MM.1S (cell line): ENCODE measurements at regions not wholly inside any gene's neighbourhood (a gene's known extent, or its start where the extent isn't known, plus 50 kb on each side); places are given as distances from the start of the nearest gene placed in this dataset.

ENCODE experiments used
- DNase-seq: peaks from one replicate; pipeline ENCODE4 v3.0.0-alpha.2; 2015
- H2AFZ ChIP-seq: fragments of 300-600 bp; sonication (generic); 2 replicates; pipeline ENCODE4 v1.6.0; 2016; ENCODE audit warnings: antibody characterized with exemption, low read length
- H3F3A ChIP-seq: fragments of 300-600 bp; sonication (generic); 2 replicates; pipeline ENCODE4 v1.6.1; 2016; ENCODE audit warnings: mild to moderate bottlenecking, antibody characterized with exemption, low read length, moderate library complexity, mixed read lengths; ENCODE audit not compliant: insufficient read depth
- H3K27ac ChIP-seq: fragments of 300-600 bp; sonication (generic); 2 replicates; pipeline ENCODE4 v1.5.1; 2016; ENCODE audit warnings: mild to moderate bottlenecking, low read length
- H3K27me3 ChIP-seq: fragments of 300-600 bp; sonication (generic); replicated peaks from 2 replicates; pipeline ENCODE4 v1.6.0; 2016; ENCODE audit warnings: low read length; ENCODE audit not compliant: insufficient read depth
- H3K36me3 ChIP-seq: fragments of 300-600 bp; sonication (generic); replicated peaks from 2 replicates; pipeline ENCODE4 v1.6.1; 2016; ENCODE audit warnings: mild to moderate bottlenecking, low read length, mixed read lengths; ENCODE audit not compliant: insufficient read depth
- H3K4me1 ChIP-seq: fragments of 300-600 bp; sonication (generic); 2 replicates; pipeline ENCODE4 v1.6.1; 2016; ENCODE audit warnings: low read length, mixed read lengths
- H3K4me2 ChIP-seq: fragments of 300-600 bp; sonication (generic); 2 replicates; pipeline ENCODE4 v1.6.0; 2016; ENCODE audit warnings: low read depth, low read length
- H3K4me3 ChIP-seq: fragments of 300-600 bp; sonication (generic); 2 replicates; pipeline ENCODE4 v1.5.1; 2016; ENCODE audit warnings: low read length, mixed read lengths
- H3K79me2 ChIP-seq: fragments of 300-600 bp; sonication (generic); 2 replicates; pipeline ENCODE4 v1.6.1; 2016; ENCODE audit warnings: mixed run types, low read length, mixed read lengths
- H3K9ac ChIP-seq: fragments of 300-600 bp; sonication (generic); 2 replicates; pipeline ENCODE4 v1.6.1; 2016; ENCODE audit warnings: low read length, mixed read lengths
- H3K9me2 ChIP-seq: fragments of 300-600 bp; sonication (generic); replicated peaks from 2 replicates; pipeline ENCODE4 v1.6.1; 2016; ENCODE audit warnings: mild to moderate bottlenecking, low read length, mixed read lengths; ENCODE audit not compliant: insufficient read depth
- H3K9me3 ChIP-seq: fragments of 300-600 bp; sonication (generic); replicated peaks from 2 replicates; pipeline ENCODE4 v1.6.1; 2016; ENCODE audit warnings: mild to moderate bottlenecking, low read length, mixed read lengths; ENCODE audit not compliant: insufficient read depth
- H4K20me1 ChIP-seq: fragments of 300-600 bp; sonication (generic); 2 replicates; pipeline ENCODE4 v1.6.1; 2016; ENCODE audit warnings: mild to moderate bottlenecking, low read length, moderate library complexity, mixed read lengths; ENCODE audit not compliant: insufficient read depth
- CTCF ChIP-seq: fragments of 300-600 bp; sonication (generic); IDR thresholded peaks from 2 replicates; pipeline ENCODE4 v1.5.1; 2016; ENCODE audit warnings: antibody characterized with exemption, low read length, mixed read lengths
- EZH2 ChIP-seq: fragments of 300-600 bp; sonication (generic); optimal IDR thresholded peaks from 2 replicates; pipeline ENCODE3; 2017; ENCODE audit warnings: low read depth, mild to moderate bottlenecking, antibody characterized with exemption, low read length, mixed read lengths
- EZH2phosphoT487 ChIP-seq: fragments of 300-600 bp; sonication (generic); IDR thresholded peaks from 2 replicates; pipeline ENCODE4 v1.6.1; 2018; ENCODE audit warnings: antibody characterized with exemption, low read length

- Histone ChIP-seq H3K36me3 (no peaks in the 10 kb centered on the region), H3K9me3 (no peaks in the 10 kb centered on the region), H3K27ac (no peak overlapping the region), H3K4me3 (no peak overlapping the region), H3K9me2 (no peaks in the 10 kb centered on the region), H2AFZ (no peak overlapping the region), H3K4me2 (no peak overlapping the region), H4K20me1 (no peaks in the 10 kb centered on the region), H3F3A (no peaks in the 10 kb centered on the region; the same call in 1 of the 2 replicates), H3K79me2 (no peaks in the 10 kb centered on the region), H3K9ac (no peak overlapping the region), H3K4me1 (peaks cover 11% of the 10 kb centered on the region), H3K27me3 (no peaks in the 10 kb centered on the region)
- DNase-seq = no peak
- no peak for TF ChIP-seq EZH2
- no peak for TF ChIP-seq CTCF
- TF ChIP-seq EZH2phosphoT487 = no peak
Observed at GRCh38 chr18:66048406-66048805, 297.6 kb downstream of the CDH7 start.

- H3K79me2 ChIP-seq = no peaks in the 10 kb centered on the region
- H3K9ac ChIP-seq = no peak overlapping the region
- no peak overlapping the region for H3K4me3 ChIP-seq
- H4K20me1 ChIP-seq = no peaks in the 10 kb centered on the region
- H3K36me3 ChIP-seq = no peaks in the 10 kb centered on the region
- peak overlapping the region; percentile 41 for H3K4me2 ChIP-seq
- H2AFZ ChIP-seq = peak overlapping the region; percentile 12; the same call in 1 of the 2 replicates
- peak; percentile 63 for DNase-seq
- peaks cover 11% of the 10 kb centered on the region for H3K4me1 ChIP-seq
- H3K27ac ChIP-seq = peak overlapping the region; percentile 9; the same call in 1 of the 2 replicates
- no peaks in the 10 kb centered on the region; the same call in 1 of the 2 replicates for H3F3A ChIP-seq
- H3K9me3 ChIP-seq = no peaks in the 10 kb centered on the region
- TF ChIP-seq CTCF = peak; percentile 21; the same call in 1 of the 2 replicates
- TF ChIP-seq EZH2phosphoT487 = no peak
- H3K9me2 ChIP-seq = no peaks in the 10 kb centered on the region
- no peaks in the 10 kb centered on the region for H3K27me3 ChIP-seq
Observed at GRCh38 chr18:66046032-66046602, 295.3 kb downstream of the CDH7 start.

GRCh38 chr18:66043009-66043408 is 292.2 kb downstream of the CDH7 start:
- no peak overlapping the region for H3K27ac ChIP-seq
- no peaks in the 10 kb centered on the region for H3K27me3 ChIP-seq
- H2AFZ ChIP-seq = no peak overlapping the region

GRCh38 chr18:66013969-66014368 is 263.2 kb downstream of the CDH7 start:
- no peaks in the 10 kb centered on the region for H3K9me3 ChIP-seq
- no peaks in the 10 kb centered on the region for H3F3A ChIP-seq
- DNase-seq = no peak
- no peak overlapping the region for H3K9ac ChIP-seq
- no peak for TF ChIP-seq CTCF
- no peak for TF ChIP-seq EZH2
- no peak for TF ChIP-seq EZH2phosphoT487
- H3K4me3 ChIP-seq = no peak overlapping the region
- H3K4me2 ChIP-seq = no peak overlapping the region
- H3K27me3 ChIP-seq = no peaks in the 10 kb centered on the region
- H2AFZ ChIP-seq = no peak overlapping the region
- H3K4me1 ChIP-seq = no peaks in the 10 kb centered on the region
- H4K20me1 ChIP-seq = no peaks in the 10 kb centered on the region
- no peaks in the 10 kb centered on the region for H3K36me3 ChIP-seq
- H3K27ac ChIP-seq = no peak overlapping the region
- H3K79me2 ChIP-seq = no peaks in the 10 kb centered on the region
- H3K9me2 ChIP-seq = no peaks in the 10 kb centered on the region

More at GRCh38 chr18:66043009-66043408, 292.2 kb downstream of the CDH7 start:
- no peak for DNase-seq
- H4K20me1 ChIP-seq = no peaks in the 10 kb centered on the region
- H3K4me1 ChIP-seq = peaks cover 11% of the 10 kb centered on the region
- no peak for TF ChIP-seq EZH2
- no peaks in the 10 kb centered on the region for H3K9me2 ChIP-seq
- H3F3A ChIP-seq = no peaks in the 10 kb centered on the region; the same call in 1 of the 2 replicates
- H3K9ac ChIP-seq = no peak overlapping the region
- H3K4me3 ChIP-seq = no peak overlapping the region
- H3K4me2 ChIP-seq = no peak overlapping the region
- H3K36me3 ChIP-seq = no peaks in the 10 kb centered on the region
- H3K9me3 ChIP-seq = no peaks in the 10 kb centered on the region
- H3K79me2 ChIP-seq = no peaks in the 10 kb centered on the region
